CD4-positive, CD25-positive, alpha-beta regulatory T cell (primary cell): ENCODE measurements at regions not wholly inside any gene's neighbourhood (a gene's known extent, or its start where the extent isn't known, plus 50 kb on each side); places are given as distances from the start of the nearest gene placed in this dataset.

Source experiments
- ATAC-seq, 2 donors: fragments of 150-1000 bp; cut with Tn5 transposase; one replicate each; pipeline ENCODE4 v1.10.0; 2021; ENCODE audit warnings: low read depth in 2 of 2, moderate number of reproducible peaks in 2 of 2, moderate library complexity in 1 of 2
- DNase-seq, 3 donors: peaks; one replicate each; pipeline versions ENCODE4 v3.0.0 to v3.0.0-alpha.2; 2012 to 2022; ENCODE audit warnings: mixed read lengths in 1 of 3
- H3K27ac ChIP-seq: one replicate; pipeline ENCODE4 v1.7.0; 2013; ENCODE audit warnings: mild to moderate bottlenecking, low read length; ENCODE audit not compliant: insufficient read depth, poor library complexity, severe bottlenecking
- H3K27me3 ChIP-seq: one replicate; pipeline ENCODE4 v1.7.0; 2013; ENCODE audit warnings: low read length; ENCODE audit not compliant: control insufficient read depth, insufficient read depth
- H3K36me3 ChIP-seq: one replicate; pipeline ENCODE4 v1.7.0; 2013; ENCODE audit warnings: mild to moderate bottlenecking, low read length, moderate library complexity; ENCODE audit not compliant: control insufficient read depth, insufficient read depth
- H3K4me1 ChIP-seq: 2 replicates; pipeline ENCODE4 v1.7.0; 2013; ENCODE audit warnings: mild to moderate bottlenecking, low read length; ENCODE audit not compliant: insufficient read depth, control insufficient read depth, poor library complexity, severe bottlenecking
- H3K4me3 ChIP-seq: one replicate; pipeline ENCODE4 v1.7.0; 2013; ENCODE audit warnings: low read depth, mild to moderate bottlenecking, low read length, moderate library complexity
- H3K9me3 ChIP-seq, 2 experiments: 1 replicate in 1 of 2; 2 replicates in 1 of 2; pipeline ENCODE4 v1.7.0; 2013; ENCODE audit warnings: low read length in 2 of 2, mild to moderate bottlenecking in 1 of 2, moderate library complexity in 1 of 2; ENCODE audit not compliant: control insufficient read depth in 2 of 2
- H3K27ac Mint-ChIP-seq, 3 donors: one replicate each; pipeline ENCODE4 v1.8.0; 2020 to 2022; ENCODE audit warnings: mild to moderate bottlenecking in 3 of 3, mixed read lengths in 3 of 3, moderate library complexity in 2 of 3
- H3K27me3 Mint-ChIP-seq: one replicate; pipeline ENCODE4 v1.8.0; 2022; ENCODE audit warnings: mild to moderate bottlenecking, mixed read lengths
- H3K36me3 Mint-ChIP-seq: one replicate; pipeline ENCODE4 v1.8.0; 2020; ENCODE audit warnings: mixed read lengths
- H3K4me1 Mint-ChIP-seq, 4 donors: one replicate each; pipeline ENCODE4 v1.8.0; 2020 to 2022; ENCODE audit warnings: mixed read lengths in 4 of 4, mild to moderate bottlenecking in 1 of 4
- H3K4me3 Mint-ChIP-seq, 4 donors: one replicate each; pipeline ENCODE4 v1.8.0; 2020 to 2022; ENCODE audit warnings: mild to moderate bottlenecking in 4 of 4, mixed read lengths in 4 of 4, moderate library complexity in 3 of 4
- H3K9me3 Mint-ChIP-seq, 7 donors: one replicate each; pipeline ENCODE4 v1.8.0; 2020 to 2022; ENCODE audit warnings: mixed read lengths in 7 of 7, mild to moderate bottlenecking in 3 of 7, moderate library complexity in 2 of 7

DNA sequence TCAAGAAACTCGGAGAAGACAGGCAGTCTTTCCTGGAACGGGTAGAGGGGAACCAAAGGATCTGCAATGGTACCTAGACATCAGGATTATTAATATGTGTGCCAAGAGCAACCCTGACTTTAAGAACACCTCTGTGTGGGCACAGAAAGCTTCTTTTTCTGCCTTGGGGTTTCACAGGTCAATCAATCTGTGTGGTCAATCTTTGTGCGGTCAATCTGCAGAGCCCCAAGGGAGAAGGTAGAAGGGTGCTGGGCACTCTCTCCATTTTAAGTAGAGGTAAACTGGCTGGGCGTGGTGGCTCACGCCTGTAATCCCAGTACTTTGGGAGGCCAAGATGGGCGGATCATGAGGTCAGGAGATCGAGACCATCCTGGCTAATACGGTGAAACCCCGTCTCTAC lies 100.7 kb downstream of the ARF6 start:
- Histone ChIP-seq H3K27me3 (no peaks in the 10 kb centered on the region), H3K27ac (no peak overlapping the region)
- peaks cover 5 to 32% (median 24%) of the 10 kb centered on the region in 4 donors for H3K4me1 Mint-ChIP-seq

DNA sequence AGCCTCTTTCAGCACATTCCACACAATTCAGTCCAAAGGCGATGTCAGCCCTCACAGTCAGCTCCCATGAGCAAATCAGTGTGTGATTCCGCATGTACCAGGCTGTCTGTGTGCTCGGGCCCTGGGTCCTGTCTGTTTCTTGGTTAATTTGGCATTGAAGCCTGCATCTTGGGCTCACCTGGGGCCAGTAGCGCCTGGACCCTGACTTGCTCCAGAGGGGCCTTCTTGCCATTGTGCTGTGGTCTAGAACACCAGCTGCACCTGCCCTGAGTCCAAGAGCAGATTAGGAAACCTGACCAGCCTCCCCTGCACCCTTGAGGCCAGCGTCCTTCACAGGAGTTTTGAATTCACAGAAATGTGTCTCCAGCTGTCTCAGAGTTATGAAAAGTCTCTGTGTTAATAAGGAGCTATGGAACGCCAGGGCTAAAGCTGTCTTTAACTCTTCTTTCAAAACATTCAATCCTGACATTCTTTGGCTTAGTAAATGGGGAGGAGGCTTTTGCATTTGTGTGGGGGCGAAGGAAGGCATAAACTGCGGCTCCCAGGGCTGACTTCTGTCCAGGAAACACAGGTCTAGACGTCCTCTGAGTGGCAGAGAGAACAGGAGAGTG lies 102.2 kb downstream of the ARF6 start:
- Histone ChIP-seq H3K36me3 (no peaks in the 10 kb centered on the region), H3K9me3 (no peaks in the 10 kb centered on the region), H3K4me1 (peaks cover 22% of the 10 kb centered on the region), H3K4me3 (no peak overlapping the region), H3K27me3 (no peaks in the 10 kb centered on the region), H3K27ac (no peak overlapping the region)
- H3K4me3 Mint-ChIP-seq = peak overlapping the region in 1 of 4 donors; percentile 43
- ATAC-seq = no peak
- no peaks in the 10 kb centered on the region for H3K9me3 Mint-ChIP-seq
- H3K27me3 Mint-ChIP-seq = peaks cover 6% of the 10 kb centered on the region
- H3K4me1 Mint-ChIP-seq = peaks cover 14 to 38% (median 35%) of the 10 kb centered on the region in 4 donors
- peaks cover 7% of the 10 kb centered on the region for H3K36me3 Mint-ChIP-seq
- no peak for DNase-seq
- peak overlapping the region in 1 of 3 donors; percentile 20 for H3K27ac Mint-ChIP-seq

More for the DNA sequence above, 100.7 kb downstream of the ARF6 start:
- H3K36me3 ChIP-seq = no peaks in the 10 kb centered on the region
- peaks cover 11% of the 10 kb centered on the region for H3K36me3 Mint-ChIP-seq
- H3K9me3 ChIP-seq = no peaks in the 10 kb centered on the region
- no peaks in the 10 kb centered on the region for H3K27me3 Mint-ChIP-seq
- H3K4me3 ChIP-seq = no peak overlapping the region
- DNase-seq (no peak), ATAC-seq (no peak)
- H3K4me3 Mint-ChIP-seq = no peak overlapping the region
- no peaks in the 10 kb centered on the region for H3K9me3 Mint-ChIP-seq
- peaks cover 8% of the 10 kb centered on the region for H3K4me1 ChIP-seq
- no peak overlapping the region for H3K27ac Mint-ChIP-seq

DNA sequence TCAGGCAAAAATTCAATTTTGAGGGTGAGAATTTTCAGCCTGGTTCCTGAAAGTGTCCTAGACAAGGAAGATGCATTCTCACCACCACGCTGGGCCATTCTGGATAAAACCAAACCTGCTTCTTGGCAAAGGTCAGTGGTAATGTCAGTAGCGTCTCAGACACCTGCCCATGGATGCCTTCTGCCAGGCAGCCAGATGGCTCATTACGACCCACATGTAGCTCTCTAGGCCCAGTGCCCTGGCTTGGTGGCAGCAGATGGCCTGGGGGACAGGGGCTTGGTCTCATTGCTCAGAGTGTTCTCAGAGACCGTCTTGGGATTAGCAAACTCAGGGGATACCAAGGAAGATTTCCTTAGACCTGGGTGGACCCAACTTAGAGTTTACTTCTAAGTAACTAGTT lies 105.1 kb downstream of the ARF6 start:
- Mint-ChIP-seq H3K4me3 (no peak overlapping the region), H3K27ac (peak overlapping the region in 2 of 3 donors; percentile 53 to 96), H3K27me3 (peaks cover 6% of the 10 kb centered on the region), H3K9me3 (no peaks in the 10 kb centered on the region), H3K4me1 (peaks cover 15 to 52% (median 40%) of the 10 kb centered on the region in 4 donors), H3K36me3 (no peaks in the 10 kb centered on the region)
- no peak overlapping the region for H3K4me3 ChIP-seq
- H3K9me3 ChIP-seq = no peaks in the 10 kb centered on the region
- peaks cover 50% of the 10 kb centered on the region for H3K4me1 ChIP-seq
- no peak for ATAC-seq
- H3K27ac ChIP-seq = no peak overlapping the region
- H3K36me3 ChIP-seq = no peaks in the 10 kb centered on the region
- no peaks in the 10 kb centered on the region for H3K27me3 ChIP-seq
- no peak for DNase-seq

DNA sequence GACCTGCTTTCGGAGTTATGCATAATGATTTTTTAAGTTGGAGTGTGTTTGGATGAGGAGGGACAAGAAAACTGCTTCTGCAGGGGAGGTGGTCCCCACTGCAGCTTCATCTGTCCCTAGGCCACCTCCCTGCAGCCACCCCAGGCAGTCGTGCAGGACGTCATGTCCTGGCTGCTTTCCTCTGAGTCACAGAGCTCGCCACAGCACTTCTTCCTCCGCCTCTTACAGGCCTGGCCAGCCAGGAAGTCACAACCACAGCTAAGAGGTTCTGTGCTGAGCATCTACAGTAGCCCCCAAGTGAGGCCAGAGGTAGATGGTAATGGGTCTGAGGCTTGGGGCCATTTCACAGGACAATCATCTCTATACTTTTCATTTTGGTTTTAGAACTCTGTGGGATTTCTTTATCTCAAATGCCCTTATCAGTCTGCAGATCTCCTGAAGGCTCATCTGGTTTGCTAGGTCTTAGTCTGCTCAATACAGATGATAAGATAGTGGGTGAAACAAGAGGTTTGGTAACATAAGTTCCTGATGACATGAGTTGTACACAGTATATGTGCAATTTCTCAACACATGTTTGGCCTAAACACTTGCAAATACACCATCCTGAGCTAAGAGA lies 106.4 kb downstream of the ARF6 start:
- Histone ChIP-seq H3K9me3 (no peaks in the 10 kb centered on the region), H3K4me3 (peak overlapping the region; percentile 56), H3K4me1 (peaks cover 62% of the 10 kb centered on the region), H3K36me3 (no peaks in the 10 kb centered on the region), H3K27ac (peak overlapping the region; percentile 97), H3K27me3 (no peaks in the 10 kb centered on the region)
- H3K9me3 Mint-ChIP-seq = no peaks in the 10 kb centered on the region
- ATAC-seq = peak; percentile 49 to 57
- peak overlapping the region; percentile 96 to 100 (median 98) for H3K27ac Mint-ChIP-seq
- peak overlapping the region; percentile 84 to 91 (median 88) for H3K4me3 Mint-ChIP-seq
- peaks cover 15 to 63% (median 40%) of the 10 kb centered on the region in 4 donors for H3K4me1 Mint-ChIP-seq
- H3K36me3 Mint-ChIP-seq = no peaks in the 10 kb centered on the region
- DNase-seq = peak; percentile 66 to 91 (median 66)
- H3K27me3 Mint-ChIP-seq = peaks cover 6% of the 10 kb centered on the region

DNA sequence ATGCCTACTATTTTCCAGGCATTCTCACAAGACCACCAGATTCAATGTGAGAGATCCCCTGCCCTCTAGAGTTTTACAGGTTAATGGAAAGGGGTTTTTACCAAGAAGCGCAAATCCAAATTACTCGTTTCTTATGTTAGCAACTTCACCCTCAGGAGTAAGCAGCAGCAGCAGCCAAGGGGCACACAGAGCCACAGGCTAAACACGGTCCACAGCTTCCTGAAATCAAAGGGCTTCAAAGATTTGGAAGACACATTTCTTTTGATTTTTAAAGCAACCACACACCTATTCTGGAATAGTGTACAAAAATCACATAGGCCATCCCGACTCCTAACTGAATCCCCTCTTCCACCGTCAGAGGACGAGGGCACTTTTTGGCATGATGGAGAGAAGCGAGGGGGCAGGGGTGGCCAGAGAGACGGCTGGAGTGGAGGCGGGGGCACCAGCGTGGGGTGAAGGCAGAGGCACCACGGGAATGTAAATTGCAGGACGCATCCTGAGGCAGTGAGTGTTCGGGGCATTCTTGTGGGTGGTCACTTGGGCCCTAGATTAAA lies 107.0 kb downstream of the ARF6 start:
- peak overlapping the region; percentile 56 for H3K4me3 ChIP-seq
- no peak for ATAC-seq
- no peak for DNase-seq

DNA sequence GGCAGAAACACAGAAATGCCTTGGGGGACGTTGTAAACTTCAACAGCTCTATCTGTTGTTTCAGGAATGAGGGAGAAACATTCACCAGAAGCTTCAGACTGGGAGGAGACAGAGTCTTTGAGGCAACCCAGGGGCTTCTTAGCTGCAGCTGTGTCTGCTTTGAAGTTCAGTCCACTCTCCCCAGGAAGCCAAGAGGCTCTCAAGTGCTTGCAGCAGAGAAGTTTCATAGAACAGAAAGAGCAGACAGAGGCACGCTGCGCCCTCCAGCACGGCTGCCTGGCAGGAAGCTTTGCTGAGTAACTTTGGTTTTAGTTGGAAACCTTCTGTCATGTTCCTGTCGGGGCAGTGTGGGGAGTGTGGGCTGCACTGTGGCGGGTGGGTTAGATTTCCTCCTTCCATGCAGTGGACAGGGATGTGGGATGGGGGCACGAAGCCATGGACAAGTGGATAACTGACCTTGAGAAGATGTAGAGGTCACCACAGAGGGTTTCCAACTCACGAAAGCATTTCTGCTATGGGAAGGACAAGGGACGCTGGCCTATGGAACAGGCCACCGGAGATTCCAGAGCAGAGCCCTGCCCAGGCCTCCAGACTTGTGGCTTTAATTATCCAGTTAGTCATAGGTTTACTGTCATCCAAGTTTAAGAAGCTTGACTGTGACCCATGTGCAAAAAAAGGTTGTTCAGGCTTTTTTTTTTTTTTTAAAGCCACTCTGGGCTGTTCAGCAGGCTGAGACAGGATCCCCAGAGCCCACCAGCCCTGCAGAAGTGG lies 107.7 kb downstream of the ARF6 start:
- Histone ChIP-seq H3K27me3 (no peaks in the 10 kb centered on the region), H3K9me3 (no peaks in the 10 kb centered on the region), H3K36me3 (no peaks in the 10 kb centered on the region), H3K4me1 (peaks cover 63% of the 10 kb centered on the region), H3K27ac (peak overlapping the region; percentile 97), H3K4me3 (peak overlapping the region; percentile 56)
- Mint-ChIP-seq H3K4me1 (peaks cover 15 to 70% (median 37%) of the 10 kb centered on the region in 4 donors), H3K36me3 (no peaks in the 10 kb centered on the region), H3K9me3 (no peaks in the 10 kb centered on the region), H3K27ac (peak overlapping the region; percentile 96 to 100 (median 98)), H3K4me3 (peak overlapping the region; percentile 84 to 91 (median 88)), H3K27me3 (peaks cover 6% of the 10 kb centered on the region)
- peak; percentile 50 to 94 (median 65) for DNase-seq
- ATAC-seq = peak; percentile 38

More for the DNA sequence above, 107.0 kb downstream of the ARF6 start:
- Histone ChIP-seq H3K4me1 (peaks cover 63% of the 10 kb centered on the region), H3K27me3 (no peaks in the 10 kb centered on the region), H3K9me3 (no peaks in the 10 kb centered on the region), H3K36me3 (no peaks in the 10 kb centered on the region), H3K27ac (peak overlapping the region; percentile 97)
- Mint-ChIP-seq H3K4me3 (peak overlapping the region; percentile 84 to 91 (median 88)), H3K4me1 (peaks cover 15 to 67% (median 39%) of the 10 kb centered on the region in 4 donors), H3K27me3 (peaks cover 6% of the 10 kb centered on the region), H3K27ac (peak overlapping the region; percentile 96 to 100 (median 98)), H3K36me3 (no peaks in the 10 kb centered on the region), H3K9me3 (no peaks in the 10 kb centered on the region)

DNA sequence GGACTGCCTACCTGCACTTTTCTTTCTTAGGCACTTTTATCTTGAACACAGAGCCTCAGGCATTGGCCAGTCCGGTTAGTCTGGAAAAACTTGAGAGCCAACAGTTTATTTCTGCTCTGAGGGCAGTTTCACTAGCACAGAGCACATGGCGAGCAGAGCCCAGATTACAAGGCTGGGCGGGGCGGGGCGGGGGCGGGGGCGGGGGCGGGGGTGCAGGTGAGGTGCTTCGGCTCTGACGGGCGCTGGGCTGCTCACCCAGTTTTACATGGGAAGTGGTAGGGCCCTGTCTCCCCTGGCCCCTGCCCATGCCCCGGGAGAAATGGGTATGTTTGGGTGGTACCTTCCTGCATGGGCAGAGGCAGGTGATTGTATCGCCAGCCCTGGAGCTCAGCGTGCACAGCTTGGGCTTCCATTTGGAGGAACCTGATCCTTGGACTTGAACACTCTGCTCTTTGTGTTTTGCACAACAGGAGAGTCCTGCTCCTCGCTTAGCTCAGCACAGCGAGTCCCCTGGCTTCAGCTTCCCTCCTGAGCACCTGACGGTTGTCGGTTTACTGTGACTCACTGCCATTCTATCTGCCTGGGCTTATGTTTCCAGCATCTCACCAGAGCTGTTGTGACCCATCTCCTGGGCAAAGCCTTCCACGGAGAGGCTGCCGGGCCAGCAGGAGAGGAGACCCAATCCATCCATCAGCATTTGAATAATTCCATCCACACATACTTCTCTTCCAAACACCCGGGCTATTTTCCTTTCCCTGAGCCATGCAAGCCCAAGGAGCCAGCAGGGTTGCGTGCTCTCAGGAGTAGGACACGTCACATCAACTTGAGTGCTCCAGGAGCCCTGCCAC lies 108.5 kb downstream of the ARF6 start:
- H3K4me3 Mint-ChIP-seq = peak overlapping the region; percentile 84 to 92 (median 90)
- Histone ChIP-seq H3K9me3 (no peaks in the 10 kb centered on the region), H3K36me3 (no peaks in the 10 kb centered on the region), H3K4me1 (peaks cover 63% of the 10 kb centered on the region), H3K27ac (peak overlapping the region; percentile 97), H3K27me3 (no peaks in the 10 kb centered on the region), H3K4me3 (peak overlapping the region; percentile 82)
- peak; percentile 50 to 86 (median 61) for DNase-seq
- ATAC-seq = peak; percentile 57 to 58
- H3K36me3 Mint-ChIP-seq = no peaks in the 10 kb centered on the region
- H3K27ac Mint-ChIP-seq = peak overlapping the region; percentile 96 to 100 (median 98)
- H3K4me1 Mint-ChIP-seq = peaks cover 15 to 70% (median 37%) of the 10 kb centered on the region in 4 donors
- peaks cover 6% of the 10 kb centered on the region for H3K27me3 Mint-ChIP-seq
- H3K9me3 Mint-ChIP-seq = no peaks in the 10 kb centered on the region
